LNCaP clone FGC (cell line): ENCODE measurements at regions not wholly inside any gene's neighbourhood (a gene's known extent, or its start where the extent isn't known, plus 50 kb on each side); places are given as distances from the start of the nearest gene placed in this dataset.

Experiments used
- DNase-seq: peaks from one replicate; pipeline ENCODE4 v3.0.0-alpha.2; 2011; ENCODE audit warnings: low read depth
- H3K4me3 ChIP-seq: 2 replicates; pipeline ENCODE4 v1.5.1; 2011; ENCODE audit warnings: mild to moderate bottlenecking, low read depth, low read length, control low read depth
- TF ChIP-seq, protein P1 (sequence below): IDR thresholded peaks from 2 replicates; pipeline ENCODE4 v1.5.1; 2012; ENCODE audit warnings: mild to moderate bottlenecking; ENCODE audit not compliant: control insufficient read depth, insufficient read depth; ENCODE audit errors: extremely low read depth

DNA sequence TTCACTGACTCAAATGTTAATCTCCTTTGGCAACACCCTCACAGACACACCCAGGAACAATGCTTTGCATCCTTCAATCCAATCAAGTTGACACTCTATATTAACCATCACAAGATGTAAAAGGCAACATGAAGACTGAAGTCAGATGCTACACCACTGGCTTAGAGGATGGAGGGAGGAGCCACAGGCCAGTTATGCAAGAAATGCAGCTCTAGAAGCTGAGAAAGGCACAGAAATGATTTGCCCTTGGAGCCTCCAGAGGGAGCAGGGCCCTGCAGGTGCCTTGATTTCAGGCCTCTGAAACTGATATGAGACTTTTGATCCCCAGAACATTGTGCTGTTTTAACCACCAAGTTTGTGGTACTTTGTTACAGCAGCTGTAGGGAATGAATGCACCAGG lies 276.3 kb downstream of the KCNS3 start:
- DNase-seq = no peak
- H3K4me3 ChIP-seq = no peak overlapping the region
- TF ChIP-seq, protein P1, sequence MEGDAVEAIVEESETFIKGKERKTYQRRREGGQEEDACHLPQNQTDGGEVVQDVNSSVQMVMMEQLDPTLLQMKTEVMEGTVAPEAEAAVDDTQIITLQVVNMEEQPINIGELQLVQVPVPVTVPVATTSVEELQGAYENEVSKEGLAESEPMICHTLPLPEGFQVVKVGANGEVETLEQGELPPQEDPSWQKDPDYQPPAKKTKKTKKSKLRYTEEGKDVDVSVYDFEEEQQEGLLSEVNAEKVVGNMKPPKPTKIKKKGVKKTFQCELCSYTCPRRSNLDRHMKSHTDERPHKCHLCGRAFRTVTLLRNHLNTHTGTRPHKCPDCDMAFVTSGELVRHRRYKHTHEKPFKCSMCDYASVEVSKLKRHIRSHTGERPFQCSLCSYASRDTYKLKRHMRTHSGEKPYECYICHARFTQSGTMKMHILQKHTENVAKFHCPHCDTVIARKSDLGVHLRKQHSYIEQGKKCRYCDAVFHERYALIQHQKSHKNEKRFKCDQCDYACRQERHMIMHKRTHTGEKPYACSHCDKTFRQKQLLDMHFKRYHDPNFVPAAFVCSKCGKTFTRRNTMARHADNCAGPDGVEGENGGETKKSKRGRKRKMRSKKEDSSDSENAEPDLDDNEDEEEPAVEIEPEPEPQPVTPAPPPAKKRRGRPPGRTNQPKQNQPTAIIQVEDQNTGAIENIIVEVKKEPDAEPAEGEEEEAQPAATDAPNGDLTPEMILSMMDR = no peak

DNA sequence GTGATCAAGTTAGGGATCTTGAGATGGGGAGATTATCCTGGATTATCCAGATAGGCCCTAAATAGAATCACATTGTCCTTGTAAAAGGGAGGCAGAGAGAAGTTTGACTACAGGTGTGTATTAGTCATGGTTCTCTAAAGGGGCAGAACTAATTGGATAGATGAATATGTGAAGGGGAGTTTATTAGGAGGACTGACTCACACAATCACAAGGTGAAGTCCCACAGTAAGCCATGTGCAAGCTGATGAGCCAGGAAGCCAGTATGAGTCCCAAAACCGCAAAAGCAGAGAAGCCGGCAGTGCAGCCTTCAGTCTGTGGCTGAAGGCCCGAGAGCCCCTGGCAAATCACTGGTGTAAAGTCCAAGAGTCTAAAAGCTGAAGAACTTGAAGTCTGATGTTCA lies 275.8 kb downstream of the KCNS3 start:
- TF ChIP-seq, protein P1 = no peak
- no peak for DNase-seq
- H3K4me3 ChIP-seq = no peak overlapping the region

DNA sequence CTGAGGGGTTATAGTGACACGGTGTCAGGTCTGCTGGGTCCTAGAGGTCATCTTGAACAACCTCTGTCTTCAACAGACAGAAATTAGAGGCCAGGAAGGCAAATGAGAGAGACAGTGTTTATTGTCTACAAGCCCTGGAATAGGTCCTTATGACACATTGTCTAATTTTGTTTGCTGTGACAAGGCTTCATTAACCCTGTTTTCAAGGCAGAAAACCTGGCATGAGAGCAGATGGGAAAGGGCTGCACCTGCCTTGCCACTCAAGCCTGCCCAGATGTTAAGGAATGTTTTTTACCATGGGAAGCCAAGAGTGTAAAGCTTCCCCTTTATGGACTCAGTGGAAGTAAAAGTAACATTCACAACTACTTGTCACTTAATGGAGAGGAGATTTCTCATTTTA lies 275.3 kb downstream of the KCNS3 start:
- no peak overlapping the region for H3K4me3 ChIP-seq
- TF ChIP-seq, protein P1 = no peak
- DNase-seq = no peak

DNA sequence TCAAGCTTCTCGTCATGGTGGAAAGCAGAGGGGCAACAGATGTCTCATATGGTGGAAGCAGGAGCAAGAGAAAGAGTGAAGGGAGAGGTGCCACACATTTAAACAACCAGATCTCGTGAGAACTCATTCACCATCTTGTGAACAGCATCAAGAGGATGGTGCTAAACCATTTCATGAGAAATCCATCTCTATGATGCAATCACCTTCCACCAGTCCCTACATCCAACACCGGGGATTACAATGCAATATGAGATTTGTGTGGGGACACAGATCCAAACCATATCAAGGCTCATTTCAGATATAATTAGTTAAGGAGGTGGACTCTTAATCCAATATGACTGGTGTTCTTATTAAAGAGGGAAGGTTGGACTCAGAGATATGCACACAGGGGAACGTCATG lies 272.8 kb downstream of the KCNS3 start:
- DNase-seq = no peak
- H3K4me3 ChIP-seq = no peak overlapping the region
- TF ChIP-seq, protein P1 = no peak

DNA sequence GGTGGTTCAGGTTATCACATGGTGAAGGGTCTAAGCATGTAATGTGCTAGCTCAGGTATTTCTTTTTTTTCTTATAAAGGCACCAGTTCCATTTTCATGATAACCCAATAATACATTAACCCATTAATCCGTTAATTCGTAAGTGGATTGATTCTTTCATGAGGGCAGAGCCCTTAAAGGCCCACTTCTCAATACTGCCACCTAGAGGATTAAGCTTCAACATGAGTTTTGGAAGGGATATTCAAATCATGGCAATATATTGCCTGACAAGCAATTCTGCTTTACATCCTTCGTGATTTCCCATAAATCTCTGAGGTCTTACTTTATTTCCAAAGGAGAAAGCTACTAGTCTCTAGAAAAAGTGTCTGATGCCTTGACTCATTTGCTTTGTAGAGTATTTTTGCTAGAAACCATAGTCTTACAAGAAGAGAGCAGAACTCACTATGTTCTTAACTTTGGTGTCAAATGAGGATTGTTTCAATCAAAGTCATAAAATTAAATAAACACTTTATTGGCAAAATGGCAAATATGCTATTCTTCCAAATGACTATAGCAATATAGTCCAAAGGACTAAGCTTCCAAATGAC lies 271.3 kb downstream of the KCNS3 start:
- peak; percentile 34 for DNase-seq
- TF ChIP-seq, protein P1 = peak; percentile 72
- H3K4me3 ChIP-seq = no peak overlapping the region

DNA sequence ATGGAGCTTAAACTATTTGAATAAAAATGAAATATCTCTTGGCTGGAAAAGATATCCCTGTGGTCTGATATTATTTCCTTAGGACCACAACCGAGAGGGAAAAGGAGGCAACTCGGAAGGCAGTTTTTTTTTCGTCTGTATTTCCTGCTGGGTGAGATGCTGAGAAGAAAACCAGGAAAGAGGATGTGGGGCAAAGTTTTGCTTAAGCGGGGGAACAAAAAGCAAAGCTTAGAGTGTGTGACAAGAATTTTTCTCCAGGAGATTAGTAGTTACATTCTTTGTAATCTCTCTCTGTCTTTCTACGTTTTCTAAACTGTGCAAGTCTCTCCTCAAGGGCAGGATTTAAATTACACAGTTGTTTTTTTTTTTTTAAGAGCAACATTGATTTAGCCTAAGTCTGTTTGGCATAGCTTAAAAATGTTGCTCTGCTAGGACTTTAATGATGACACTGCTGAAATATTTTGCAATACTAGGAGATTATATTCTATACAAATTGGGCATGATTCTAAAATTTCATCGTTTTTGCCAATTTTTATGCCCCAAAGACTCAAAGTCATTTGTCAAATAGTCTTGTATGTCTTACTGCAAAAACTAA lies 258.5 kb downstream of the KCNS3 start:
- TF ChIP-seq, protein P1 = no peak
- DNase-seq = no peak
- no peak overlapping the region for H3K4me3 ChIP-seq

DNA sequence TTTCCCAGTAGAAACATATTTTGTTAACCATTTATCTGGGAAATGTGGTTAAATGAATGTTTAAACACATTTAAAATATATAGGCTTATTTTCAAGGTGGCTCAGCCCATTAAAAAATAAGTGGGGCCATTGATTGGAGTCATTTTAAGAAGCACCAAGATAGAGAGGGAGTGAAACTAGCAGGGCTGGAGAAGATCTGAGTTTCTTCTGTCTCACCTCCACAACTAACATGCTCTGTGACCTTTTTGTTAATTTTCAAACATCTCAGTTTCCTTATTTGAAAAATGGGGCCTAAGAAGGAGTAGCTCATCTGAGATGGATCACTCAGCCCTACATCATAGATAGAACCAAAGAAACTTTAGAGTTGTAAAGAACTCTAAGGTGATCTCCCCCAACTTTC lies 254.8 kb downstream of the KCNS3 start:
- no peak for DNase-seq
- H3K4me3 ChIP-seq = no peak overlapping the region
- TF ChIP-seq, protein P1 = no peak
